B cell (primary cell): ENCODE measurements at regions not wholly inside any gene's neighbourhood (a gene's known extent, or its start where the extent isn't known, plus 50 kb on each side); places are given as distances from the start of the nearest gene placed in this dataset.
"Not testable (repeated sequence)": the region's sequence is repeated elsewhere in the genome, so short reads cannot be mapped to it uniquely, and the experiment has no call there.

Source experiments
- CTCF ChIP-seq: fragments of 200-600 bp; IDR thresholded peaks from one replicate; pipeline ENCODE4 v1.8.0; 2022; ENCODE audit warnings: antibody characterized with exemption, mild to moderate bottlenecking
- EZH2 ChIP-seq: IDR thresholded peaks from 2 replicates; pipeline ENCODE4 v1.6.1; 2012; ENCODE audit warnings: borderline replicate concordance, low read depth, mild to moderate bottlenecking, moderate library complexity, low read length; ENCODE audit not compliant: insufficient read depth, poor library complexity, severe bottlenecking

DNA sequence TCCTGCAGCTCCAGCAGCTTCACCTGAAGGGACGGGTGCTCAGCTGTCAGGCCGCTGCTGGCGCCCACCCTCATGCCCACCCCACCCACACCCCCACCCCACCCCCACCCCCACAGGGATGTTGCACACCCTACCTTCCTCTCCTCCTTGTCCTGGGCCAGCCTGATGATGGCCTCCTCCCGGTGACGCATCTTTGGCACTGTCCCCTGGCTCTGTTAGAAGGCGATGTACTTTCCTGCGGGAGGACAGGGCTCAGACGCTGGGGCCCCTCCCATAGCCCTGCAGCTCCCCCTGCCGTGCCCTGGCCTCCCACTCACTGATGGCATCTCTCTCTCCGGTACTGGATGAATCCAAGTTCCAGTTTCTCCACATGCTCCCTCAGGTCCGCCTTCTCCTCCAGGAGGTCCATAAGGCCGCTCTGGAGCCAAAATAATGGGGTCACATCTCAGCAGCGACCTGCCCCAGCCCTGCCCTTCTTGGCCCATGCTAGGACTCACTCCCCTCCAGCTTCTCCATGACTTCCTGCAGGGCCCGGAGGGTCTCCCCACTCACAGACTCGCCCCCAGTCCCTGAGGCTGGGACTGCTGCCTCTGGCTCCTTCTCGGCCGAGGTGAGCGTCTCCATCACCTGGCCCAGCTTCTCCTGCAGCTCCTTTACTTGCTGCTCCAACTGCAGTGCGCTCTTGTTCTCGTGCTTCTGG, 55.2 kb downstream of the GOLGA8B start:
- TF ChIP-seq CTCF, EZH2: not testable (repeated sequence)
